Spleen (tissue), 7 donors: ENCODE measurements at regions not wholly inside any gene's neighbourhood (a gene's known extent, or its start where the extent isn't known, plus 50 kb on each side); places are given as distances from the start of the nearest gene placed in this dataset.

Experiments
- POLR2A ChIP-seq, 3 donors: fragments of 450-650 bp; IDR thresholded peaks; one replicate each; pipeline ENCODE4 v1.5.1; 2017; ENCODE audit warnings: antibody characterized with exemption in 3 of 3, mild to moderate bottlenecking in 1 of 3
- POLR2AphosphoS5 ChIP-seq, 3 donors: sonication (generic); formaldehyde crosslinking; IDR thresholded peaks; one replicate each; pipeline ENCODE4 v1.5.1; 2017; ENCODE audit warnings: antibody characterized with exemption in 3 of 3
- TF ChIP-seq, protein P1 (sequence below), 11 experiments: fragments of 200-600 bp in 7 of 11; fragments of 450-650 bp in 4 of 11; sonication (generic) in 4 of 11; IDR thresholded peaks in 8 of 11; conservative IDR thresholded peaks in 3 of 11; 1 replicate in 7 of 11; 2 replicates in 4 of 11; pipeline versions ENCODE4 v1.4.0 to v1.8.0; 2016 to 2021; ENCODE audit warnings: antibody characterized with exemption in 11 of 11, inconsistent platforms in 4 of 11, mild to moderate bottlenecking in 1 of 11
- donor health status: DM: no; HTN: no; CAD: no; lungs with moderate emphysema.
- donor health status: DM: no; HTN: no; CAD: no.
- donor health status: DM: no; HTN: no; CAD: no.

- TF ChIP-seq, protein P1, sequence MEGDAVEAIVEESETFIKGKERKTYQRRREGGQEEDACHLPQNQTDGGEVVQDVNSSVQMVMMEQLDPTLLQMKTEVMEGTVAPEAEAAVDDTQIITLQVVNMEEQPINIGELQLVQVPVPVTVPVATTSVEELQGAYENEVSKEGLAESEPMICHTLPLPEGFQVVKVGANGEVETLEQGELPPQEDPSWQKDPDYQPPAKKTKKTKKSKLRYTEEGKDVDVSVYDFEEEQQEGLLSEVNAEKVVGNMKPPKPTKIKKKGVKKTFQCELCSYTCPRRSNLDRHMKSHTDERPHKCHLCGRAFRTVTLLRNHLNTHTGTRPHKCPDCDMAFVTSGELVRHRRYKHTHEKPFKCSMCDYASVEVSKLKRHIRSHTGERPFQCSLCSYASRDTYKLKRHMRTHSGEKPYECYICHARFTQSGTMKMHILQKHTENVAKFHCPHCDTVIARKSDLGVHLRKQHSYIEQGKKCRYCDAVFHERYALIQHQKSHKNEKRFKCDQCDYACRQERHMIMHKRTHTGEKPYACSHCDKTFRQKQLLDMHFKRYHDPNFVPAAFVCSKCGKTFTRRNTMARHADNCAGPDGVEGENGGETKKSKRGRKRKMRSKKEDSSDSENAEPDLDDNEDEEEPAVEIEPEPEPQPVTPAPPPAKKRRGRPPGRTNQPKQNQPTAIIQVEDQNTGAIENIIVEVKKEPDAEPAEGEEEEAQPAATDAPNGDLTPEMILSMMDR (IDR thresholded peaks at IDR 0.05 in 8 of 11, conservative IDR thresholded peaks at IDR 0.05 in 3 of 11): no peak
- TF ChIP-seq POLR2A (IDR thresholded peaks at IDR 0.05) (no peak), POLR2AphosphoS5 (IDR thresholded peaks at IDR 0.05) (no peak)
These were observed 179.6 kb upstream of the B3GALT2 start for GRCh38 chr1:193365966-193366365.
